NCI-H146 treated with DMSO at 0.1 percent for 48 hours (cell line): ENCODE measurements at regions not wholly inside any gene's neighbourhood (a gene's known extent, or its start where the extent isn't known, plus 50 kb on each side); places are given as distances from the start of the nearest gene placed in this dataset.

Experiments
- DNase-seq: peaks from one replicate; lab custom pipeline; 2025; ENCODE audit not compliant: unreplicated experiment; lab: John Stamatoyannopoulos, UW

DNA sequence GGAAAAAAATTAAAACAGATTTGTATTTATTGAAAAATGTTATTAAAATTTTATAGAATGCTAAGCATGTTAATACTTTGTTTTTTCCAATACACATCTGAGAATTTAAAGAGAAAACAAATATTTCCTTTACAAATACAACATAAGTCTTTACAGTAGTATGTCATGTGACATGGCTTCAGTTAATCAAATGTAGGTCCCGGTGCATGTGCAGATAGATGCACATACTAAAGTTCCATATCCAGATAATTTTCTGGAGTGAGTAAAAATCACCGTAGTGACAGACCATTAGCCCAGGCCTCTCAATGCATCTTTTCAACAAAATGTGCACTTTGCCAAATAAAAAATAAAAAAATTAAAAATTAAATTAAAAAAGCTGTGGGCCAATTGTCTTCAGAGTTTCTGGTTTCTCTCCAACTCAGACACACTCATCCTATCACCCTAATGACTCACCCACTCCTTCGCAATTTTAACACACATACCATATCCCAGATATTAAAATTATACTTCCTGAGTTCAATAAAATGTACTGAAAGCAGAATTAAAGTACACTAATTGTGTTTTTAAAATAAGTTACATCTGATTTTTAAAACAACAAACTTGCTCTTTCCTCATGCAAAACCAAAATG lies 508.1 kb downstream of the NR2F1-AS1 start:
- DNase-seq, result no peak

DNA sequence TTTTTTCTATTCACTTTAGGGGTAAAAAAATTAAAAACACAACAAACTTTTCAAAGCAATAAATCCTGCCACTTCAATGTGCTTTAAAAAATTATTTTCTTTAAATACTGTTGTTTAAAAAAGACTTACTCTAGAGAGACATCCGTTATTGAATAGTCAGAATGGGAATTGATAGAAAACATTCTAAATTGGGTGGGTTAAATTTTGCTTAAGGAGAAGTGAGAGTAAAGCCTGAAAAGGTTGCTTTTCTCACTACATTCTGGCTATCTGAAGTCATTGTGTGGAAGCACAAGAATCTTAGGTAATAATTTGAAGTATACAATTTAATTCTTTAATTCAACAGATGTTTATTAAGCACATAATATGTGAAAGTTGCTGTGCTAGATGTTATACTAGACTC lies 509.3 kb downstream of the NR2F1-AS1 start:
- no peak for DNase-seq

DNA sequence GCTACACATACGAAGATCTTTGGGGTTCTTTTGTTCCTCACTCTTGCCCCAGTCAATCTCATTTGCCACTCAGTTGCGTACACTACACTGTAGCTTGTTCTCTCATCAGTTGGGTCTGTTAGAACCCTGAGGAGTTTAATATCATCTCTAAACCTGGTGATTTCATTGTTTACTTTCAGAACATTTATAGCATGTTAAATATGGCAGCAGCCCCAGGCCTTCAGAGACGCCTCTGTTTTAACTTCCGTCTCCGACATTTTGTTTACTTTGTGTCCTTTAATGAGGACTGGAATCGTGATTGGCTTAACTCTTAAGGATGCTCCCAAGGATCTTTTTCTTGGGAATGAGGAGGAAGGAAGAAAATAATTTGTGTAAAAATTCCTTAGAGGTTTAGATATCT lies 510.1 kb downstream of the NR2F1-AS1 start:
- DNase-seq, result no peak

DNA sequence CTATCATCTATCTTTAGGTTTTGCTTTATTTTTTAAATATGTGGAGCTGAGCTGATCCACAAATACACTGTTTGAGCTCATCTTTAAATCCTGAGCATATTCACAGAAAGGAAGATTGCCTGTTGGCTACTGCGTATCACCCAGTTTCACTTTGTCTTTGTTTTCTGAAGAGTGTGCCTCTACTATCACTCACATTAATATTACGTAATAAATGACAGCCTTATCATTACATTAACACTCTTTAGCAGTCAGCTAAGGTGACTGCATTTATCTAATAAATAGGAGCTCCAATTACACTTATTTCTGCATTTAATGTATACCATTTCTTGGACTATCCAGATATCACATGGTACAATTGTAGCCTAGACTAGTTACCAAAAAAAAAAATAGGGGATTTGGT lies 511.7 kb downstream of the NR2F1-AS1 start:
- DNase-seq, result no peak

DNA sequence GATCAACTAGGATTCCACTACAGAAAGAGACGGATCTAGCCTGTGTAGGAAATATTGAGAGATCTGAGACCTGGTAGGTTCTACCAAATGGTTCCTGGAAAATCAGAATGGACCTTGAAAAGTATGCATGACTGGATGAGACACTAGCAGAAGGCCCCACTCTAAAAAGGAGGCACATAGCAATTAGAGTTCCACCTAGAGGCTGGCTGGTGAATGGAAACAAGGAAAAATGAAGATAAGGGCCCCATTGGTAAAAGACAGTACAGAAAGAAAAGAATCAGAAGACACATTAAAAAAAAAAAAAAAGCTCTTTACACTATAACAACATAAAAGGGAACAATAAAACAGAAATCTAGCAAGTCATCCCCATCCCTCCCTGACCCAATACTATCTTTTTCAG lies 518.5 kb downstream of the NR2F1-AS1 start:
- no peak for DNase-seq

DNA sequence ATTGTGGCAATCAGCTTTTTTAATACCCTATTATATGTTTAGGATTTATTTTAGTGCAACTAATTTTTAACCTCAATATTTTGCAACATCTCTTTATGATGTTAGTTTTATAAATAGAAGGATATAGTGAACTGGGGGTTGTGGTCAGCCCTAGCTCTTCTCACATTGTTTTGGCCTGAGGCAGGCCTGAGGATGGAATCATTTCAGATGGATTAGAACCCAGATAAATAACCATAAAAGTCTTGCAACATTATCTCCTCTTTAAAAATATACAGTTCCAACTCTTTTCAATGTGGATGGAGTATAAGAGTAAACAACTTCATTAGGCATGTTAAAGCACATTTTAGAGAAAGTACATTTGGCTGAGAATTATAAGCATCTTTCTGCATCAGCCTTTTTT lies 522.7 kb downstream of the NR2F1-AS1 start:
- DNase-seq, result no peak

DNA sequence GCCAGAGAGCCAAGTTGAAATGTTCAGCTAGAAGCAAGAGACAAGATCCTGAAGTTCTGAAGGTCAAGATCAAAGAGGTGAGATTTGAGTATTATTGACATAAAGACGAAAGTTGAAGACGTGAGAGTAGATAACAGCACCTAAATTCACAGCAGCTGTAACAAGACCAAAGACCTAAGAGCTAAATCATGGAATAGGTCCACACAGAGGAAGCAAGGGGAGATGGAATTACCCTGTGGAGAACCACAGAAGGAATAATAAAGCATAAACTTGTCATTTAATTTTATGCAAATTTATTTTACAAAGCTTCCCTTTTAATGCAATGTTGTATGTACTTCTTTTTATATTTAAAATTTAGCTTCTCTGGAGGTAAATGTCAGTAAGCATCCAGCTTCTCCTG lies 523.7 kb downstream of the NR2F1-AS1 start:
- DNase-seq, result no peak

DNA sequence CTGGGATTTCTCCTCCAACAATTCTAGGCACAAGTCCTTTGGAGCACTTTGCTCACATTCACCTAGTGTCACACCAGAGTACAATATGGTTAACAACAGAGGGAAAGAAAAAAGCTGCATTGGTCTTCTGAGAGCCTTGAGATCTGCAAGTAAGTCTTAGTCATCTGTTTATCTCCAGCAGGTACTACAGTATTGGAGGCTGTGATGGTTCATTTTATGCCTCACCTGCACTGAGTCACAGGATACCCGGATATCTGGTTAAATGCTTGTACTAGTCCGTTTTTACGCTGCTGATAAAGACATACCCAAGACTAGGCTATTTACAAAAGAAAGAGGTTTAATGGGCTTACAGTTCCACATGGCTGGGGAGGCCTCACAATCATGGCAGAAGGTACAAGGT lies 525.0 kb downstream of the NR2F1-AS1 start:
- no peak for DNase-seq

DNA sequence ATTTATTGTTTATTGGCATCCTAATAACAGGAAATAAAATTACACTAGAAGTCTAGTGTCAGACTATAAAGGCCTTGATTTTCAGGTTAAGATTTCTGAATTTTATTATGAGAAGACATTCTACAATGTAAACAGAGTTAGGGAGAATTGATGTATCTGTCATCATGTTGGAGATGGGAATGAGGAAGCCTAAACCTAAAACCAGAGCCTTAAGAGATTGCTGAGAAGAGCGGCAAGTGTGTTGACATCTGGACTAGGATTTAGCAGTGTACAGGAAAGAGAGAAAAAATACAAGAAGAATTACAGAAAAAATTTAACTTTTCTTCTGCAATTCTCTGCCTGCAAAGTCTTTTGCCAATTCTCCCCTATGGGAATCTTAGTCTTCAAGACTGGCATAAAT lies 525.5 kb downstream of the NR2F1-AS1 start:
- DNase-seq, result no peak

DNA sequence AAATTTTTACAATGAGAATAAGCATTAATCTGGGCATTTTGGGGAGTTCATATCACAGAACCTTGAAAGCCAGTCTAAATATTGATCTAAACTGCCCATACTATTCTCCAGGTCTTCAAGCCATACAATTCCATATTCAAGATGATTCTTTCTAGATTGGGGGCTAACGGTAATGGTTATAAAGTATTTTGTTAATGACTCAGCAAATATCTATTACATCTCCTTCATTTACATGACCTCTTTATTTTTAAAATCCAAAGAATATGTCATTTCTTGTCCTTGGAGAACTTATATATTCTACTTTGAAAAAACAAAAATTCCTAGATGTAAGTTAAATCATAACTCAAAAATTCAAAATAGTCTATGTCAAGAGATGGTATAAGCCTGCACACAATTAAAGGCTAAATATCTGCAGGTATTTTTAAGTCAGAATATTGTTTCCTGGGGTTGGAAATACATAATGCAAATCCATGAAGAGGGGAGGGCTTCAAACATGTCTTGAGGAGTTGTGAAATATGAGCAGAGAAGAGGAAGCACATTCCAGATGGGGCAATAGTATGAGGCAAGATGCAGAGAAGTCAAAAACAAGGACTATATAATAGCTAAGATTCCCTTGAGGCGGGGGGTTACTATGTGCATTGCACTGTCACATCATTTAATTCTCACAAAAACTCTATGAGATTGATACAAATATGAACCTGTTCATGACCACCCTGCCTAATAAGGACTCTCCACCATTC lies 526.4 kb downstream of the NR2F1-AS1 start:
- no peak for DNase-seq

DNA sequence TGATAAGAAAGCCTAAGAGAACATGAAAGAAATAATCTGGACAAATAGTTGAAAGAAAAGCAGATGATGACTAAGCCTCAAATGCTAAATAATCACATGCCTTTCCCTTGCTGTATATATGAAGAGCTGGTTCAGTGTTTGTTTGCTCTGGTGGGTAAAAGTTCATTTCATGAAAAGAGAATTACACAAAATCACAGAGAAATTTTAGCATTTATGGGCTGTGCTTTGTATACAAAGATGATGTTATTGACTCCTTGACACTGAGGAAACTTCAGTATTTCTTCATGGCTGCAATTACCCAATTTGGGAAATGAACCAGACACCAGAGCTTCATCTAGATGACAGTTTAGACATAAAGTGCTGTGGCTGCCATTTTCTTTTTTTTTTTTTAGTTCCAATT lies 527.2 kb downstream of the NR2F1-AS1 start:
- DNase-seq, result no peak

DNA sequence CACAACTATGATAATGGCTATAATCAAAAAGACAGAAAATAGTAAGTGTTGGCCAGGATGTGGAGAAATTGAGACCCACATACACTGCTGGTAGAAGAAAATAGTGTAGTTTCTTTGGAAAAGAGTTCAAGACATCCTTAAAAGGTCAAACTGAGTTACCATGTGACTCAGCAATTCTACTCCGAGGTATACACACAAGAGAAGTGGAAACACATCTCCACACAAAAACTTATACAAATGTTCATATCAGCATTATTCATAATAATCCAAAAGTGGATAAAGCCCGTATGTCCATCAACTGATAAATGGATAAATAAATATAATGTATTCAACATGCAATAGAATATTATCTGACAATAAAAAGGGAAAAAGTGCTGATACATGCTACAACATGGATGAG lies 532.2 kb downstream of the NR2F1-AS1 start:
- no peak for DNase-seq

DNA sequence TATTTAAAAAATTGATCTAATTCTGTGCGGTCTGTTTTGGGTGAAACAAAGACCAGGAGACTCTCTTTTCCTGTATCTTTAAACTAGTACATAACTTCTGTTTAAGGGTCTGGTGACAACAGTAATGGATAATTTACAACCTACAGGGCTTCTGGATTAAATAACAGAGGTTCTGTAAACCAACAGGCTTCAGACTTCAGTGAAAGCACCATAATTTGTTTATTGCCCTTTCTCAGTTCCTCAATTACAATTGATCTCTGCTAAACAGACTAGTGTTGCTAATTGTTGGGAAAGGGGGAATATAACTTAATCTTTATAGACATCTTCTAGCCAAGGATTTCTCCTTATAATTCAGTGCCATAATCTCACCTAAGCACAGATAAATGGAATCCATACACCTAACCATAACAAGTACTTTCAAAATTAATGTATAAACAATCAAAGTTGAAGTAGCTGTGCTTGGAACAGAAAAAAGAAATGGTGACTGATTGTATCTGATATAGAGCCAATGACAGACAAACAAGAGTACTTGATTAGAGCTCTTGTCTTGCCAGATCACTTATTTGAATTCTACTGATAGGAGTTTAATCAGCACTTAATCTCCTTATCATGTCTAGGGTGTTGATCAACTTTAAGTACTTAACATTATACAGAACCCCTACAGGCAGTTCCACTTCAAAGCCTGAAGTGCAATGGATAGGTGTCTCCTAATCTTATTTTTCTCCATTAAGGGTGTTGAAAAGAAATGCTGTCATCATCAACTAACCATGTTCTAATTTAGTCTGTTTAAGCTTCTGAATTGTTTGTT lies 536.0 kb downstream of the NR2F1-AS1 start:
- no peak for DNase-seq

DNA sequence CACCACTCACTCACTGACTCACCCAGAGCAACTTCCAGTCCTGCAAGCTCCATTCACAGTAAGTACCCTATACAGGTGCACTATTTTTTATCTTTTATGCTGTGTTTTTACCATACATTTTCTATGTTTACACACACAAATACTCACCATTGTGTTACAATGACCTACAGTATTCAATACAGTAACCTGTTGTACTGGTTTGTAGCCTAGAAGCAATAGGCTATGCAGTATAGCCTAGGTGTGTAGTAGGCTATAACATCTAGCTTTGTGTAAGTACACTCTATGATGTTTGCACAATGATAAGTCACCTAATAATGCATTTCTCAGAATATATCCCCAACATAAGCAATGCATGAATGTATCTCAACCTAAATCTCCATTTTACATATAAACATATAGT lies 541.1 kb downstream of the NR2F1-AS1 start:
- no peak for DNase-seq

DNA sequence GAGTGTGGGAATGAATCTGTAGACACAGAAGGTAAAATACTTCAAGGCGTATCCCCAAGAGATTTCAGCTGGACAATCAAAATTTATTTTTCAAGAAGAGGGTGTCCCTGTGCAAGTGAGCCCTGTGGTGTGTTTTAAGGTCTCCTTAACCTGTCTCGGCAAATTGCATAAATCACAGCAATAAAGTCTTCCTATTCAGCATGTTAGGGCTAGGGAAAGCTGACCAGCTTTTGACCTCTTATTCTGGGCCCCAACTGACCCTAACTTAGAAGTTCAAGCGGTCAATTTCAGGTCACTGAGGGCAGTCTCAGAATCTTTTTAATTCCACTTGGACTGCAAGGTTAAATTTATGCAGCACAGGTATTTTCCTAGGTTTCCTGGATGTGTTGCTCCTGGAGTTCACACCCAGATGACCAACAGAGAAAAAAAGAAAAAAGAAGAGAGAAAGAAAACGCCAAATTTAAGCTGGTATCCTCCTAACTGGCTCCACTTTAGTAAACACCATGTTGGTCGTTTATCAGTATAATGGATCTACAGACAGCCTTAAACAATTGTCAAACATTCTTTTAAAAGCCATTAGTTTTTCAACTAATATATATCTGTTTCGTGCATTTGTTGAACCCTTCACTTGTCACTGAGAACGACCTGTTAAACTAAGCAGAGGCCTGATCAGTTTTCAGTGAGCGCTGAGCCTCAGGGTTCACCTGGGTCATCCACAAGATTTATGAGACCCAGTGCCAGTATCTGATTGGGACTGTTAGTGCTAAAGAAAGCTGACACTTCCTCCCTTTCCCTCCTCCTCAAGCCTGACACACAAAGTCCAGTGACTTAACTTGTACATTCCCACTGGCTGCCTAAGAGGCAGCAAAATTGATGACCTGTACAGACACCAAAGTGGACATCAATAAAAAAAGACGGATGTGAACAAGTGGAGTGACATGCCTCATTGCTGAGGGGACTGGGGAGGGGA lies 546.1 kb downstream of the NR2F1-AS1 start:
- no peak for DNase-seq

DNA sequence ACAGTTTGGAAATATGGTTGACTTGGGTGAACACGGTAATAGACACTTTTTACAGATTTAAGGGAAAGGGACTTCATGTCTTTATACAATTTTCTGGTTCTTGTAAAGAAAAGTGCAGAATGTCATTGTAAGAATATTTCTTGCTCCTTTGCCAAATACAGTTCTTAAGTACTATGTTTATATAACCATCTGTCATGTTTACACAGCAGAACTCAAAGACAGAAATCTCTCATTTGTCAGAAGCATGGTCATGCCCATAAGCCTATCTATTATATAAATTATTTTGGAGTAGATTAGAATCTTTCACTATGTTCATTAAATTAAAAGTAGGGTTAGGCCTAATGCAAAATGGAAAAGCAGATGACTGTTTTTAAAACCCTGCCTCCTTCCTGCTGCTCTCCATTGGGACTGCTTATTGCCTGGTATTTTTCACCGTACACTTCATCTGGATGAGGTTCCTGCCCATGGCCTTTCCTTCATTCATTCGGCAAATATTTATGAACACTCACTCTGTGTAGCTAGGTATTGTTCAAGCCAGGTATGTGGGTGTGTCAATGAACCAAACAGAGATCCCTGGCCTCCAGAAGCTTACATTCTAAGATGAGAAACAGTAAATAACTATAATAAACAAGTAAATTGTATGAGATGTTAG lies 558.1 kb downstream of the NR2F1-AS1 start:
- DNase-seq, result no peak

DNA sequence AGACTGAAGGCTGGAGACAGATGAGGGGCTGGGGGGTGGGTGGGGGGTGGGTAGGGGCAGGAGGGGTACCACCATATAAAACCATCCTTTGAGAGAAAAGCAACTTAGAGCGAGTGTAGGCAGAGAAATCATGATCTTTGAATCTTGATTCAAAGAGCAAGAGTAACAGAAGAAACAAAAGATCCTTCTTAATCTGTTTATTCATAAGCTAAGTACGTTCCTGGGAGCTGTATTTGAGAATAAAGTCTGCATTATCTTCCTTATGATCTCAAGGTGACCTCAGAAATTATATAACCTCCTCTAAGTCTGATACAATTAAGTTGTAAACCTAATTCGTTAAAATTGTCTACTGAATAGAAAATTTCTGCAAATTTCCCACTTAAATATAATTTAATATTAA lies 558.8 kb downstream of the NR2F1-AS1 start:
- DNase-seq, result no peak

DNA sequence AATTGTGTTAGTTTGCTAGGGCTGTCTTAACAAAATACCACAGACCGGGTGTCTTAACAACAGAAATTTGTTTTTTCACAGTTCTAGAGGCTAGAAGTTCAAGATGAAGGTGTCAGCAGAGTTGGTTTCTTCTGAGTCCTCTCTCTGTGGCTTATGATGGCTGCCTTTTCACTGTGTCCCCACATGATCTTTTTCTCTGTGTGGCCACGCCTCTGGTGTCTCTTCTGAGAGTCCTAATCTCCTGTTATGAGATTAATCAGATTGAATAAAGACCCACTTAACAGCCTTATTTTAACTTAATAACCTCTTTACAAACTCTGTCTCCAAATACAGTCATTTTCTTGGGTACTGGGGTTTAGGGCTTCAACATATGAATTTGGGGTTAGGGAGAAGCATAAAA lies 561.1 kb downstream of the NR2F1-AS1 start:
- no peak for DNase-seq

DNA sequence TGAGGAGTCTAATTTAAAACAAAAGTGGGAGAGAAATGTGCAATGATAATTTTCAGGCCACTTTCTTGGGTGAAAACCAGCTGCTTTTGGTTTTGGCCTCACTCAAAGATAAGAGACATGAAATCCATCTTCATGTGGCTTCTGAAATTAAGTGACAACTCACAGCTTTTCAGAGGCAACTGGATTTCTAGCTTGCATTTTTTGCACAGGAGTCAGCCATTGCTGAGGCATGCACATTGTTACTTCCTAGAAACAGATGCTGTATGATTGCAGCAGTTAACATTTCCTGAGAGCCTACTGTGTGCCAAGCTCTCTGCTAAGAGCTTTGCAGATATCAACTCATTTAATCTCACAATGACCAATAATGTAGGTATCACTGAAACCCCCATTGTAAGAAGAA lies 562.6 kb downstream of the NR2F1-AS1 start:
- DNase-seq, result no peak

DNA sequence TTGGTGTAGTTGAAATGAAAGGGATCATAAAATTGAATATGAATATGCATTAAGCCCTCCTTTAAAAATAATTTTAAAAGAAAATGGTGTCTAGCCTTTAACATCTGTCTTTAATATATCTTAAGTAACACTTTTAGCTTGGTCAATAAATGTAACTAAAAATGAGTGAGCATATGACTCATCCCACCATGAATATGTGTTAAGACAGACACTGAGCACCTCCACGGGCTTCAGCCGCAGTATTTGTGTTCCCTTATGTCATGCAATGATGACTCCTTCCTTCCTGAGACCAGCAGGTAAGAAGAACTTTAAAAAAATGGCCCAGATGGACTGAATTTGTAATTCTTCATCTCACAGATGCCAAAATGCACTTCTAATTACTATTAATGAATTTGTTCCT lies 563.2 kb downstream of the NR2F1-AS1 start:
- no peak for DNase-seq

DNA sequence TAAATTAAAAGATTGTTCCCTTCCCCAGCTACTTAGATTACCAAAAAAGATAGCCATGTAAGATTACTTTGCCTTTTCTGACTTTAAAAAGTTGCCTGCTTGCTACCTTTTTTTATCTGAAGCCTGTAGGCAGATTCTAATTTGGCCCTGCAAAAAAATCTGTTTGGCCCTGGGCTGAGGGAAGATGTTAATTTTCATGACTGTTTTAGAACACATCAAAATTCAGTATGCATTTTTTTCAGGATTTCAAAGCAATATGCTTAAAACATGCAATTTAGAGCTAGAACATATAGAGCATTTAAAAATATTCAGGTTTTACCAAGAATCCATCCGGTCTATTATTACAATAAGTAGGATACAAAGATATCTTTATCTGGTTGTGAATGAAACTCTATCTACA lies 563.6 kb downstream of the NR2F1-AS1 start:
- no peak for DNase-seq
